GM12875 (cell line): ENCODE measurements at regions not wholly inside any gene's neighbourhood (a gene's known extent, or its start where the extent isn't known, plus 50 kb on each side); places are given as distances from the start of the nearest gene placed in this dataset.
"Not testable (repeated sequence)": the region's sequence is repeated elsewhere in the genome, so short reads cannot be mapped to it uniquely, and the experiment has no call there.

Experiments used
- H3K4me3 ChIP-seq: one replicate; pipeline ENCODE4 v1.5.1; 2011; ENCODE audit warnings: low read depth, low read length, control low read depth
- TF ChIP-seq, protein P1 (sequence below): IDR thresholded peaks from 2 replicates; pipeline ENCODE4 v1.5.1; 2011; ENCODE audit warnings: low read depth, mild to moderate bottlenecking, control low read depth, inconsistent platforms, low read length, moderate library complexity, borderline replicate concordance; ENCODE audit not compliant: insufficient read depth

DNA sequence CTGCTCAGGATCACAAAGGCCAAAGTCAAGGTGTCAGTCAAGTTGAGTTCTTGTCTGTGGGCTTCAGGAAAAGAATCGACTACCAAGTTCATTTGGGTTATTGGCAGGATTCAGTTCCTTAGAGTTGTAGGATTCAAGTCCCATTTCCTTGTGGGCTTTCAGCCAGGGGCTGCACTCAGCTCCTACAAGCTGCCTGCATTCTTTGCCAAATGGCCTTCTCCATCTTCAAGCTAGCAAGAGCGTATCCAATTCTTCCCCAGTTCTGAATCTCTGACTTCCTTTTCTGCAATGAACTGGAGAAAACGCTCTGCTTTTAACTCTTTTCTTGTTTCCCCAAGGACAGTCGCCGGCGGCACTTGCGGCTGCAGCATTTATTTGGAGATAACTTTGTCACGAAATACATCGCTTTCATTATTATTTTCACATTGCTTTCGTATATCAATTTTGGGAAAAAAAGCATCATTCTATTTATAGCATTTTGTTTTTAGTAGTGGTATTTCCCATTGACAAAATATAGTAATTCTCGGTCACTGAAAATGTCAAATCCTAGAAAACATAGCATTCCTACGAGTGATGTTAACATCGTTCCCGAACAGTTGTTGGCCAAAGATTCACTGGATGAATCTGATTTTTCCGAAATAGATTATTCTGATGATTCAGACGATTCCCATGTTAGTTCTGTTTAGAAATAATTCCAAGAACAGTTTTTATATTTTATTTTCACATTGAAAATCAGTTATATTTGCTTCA is 59.6 kb upstream of the SERPINE2 start:
- H3K4me3 ChIP-seq, result no peak overlapping the region
- TF ChIP-seq, protein P1, sequence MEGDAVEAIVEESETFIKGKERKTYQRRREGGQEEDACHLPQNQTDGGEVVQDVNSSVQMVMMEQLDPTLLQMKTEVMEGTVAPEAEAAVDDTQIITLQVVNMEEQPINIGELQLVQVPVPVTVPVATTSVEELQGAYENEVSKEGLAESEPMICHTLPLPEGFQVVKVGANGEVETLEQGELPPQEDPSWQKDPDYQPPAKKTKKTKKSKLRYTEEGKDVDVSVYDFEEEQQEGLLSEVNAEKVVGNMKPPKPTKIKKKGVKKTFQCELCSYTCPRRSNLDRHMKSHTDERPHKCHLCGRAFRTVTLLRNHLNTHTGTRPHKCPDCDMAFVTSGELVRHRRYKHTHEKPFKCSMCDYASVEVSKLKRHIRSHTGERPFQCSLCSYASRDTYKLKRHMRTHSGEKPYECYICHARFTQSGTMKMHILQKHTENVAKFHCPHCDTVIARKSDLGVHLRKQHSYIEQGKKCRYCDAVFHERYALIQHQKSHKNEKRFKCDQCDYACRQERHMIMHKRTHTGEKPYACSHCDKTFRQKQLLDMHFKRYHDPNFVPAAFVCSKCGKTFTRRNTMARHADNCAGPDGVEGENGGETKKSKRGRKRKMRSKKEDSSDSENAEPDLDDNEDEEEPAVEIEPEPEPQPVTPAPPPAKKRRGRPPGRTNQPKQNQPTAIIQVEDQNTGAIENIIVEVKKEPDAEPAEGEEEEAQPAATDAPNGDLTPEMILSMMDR, result no peak

DNA sequence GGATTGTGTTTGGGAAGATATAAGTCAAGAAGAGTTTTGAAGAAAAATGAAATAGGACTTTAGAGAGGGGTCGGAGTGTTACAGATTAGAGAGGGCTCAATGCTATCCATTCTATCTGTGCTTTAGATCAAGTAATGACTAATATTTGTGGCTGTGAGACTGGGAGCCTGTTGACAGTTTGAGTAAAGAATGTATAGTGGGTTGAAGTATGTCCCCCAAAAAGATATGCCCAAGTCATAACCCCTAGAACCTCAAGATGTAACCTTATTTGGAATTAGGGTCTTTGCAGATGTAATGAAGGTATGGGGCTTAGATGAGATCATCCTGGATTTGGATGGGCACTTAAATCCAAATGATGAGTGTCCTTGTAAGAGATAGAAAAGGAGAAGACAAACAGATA is 55.3 kb upstream of the SERPINE2 start:
- H3K4me3 ChIP-seq, result no peak overlapping the region
- TF ChIP-seq, protein P1, result no peak

DNA sequence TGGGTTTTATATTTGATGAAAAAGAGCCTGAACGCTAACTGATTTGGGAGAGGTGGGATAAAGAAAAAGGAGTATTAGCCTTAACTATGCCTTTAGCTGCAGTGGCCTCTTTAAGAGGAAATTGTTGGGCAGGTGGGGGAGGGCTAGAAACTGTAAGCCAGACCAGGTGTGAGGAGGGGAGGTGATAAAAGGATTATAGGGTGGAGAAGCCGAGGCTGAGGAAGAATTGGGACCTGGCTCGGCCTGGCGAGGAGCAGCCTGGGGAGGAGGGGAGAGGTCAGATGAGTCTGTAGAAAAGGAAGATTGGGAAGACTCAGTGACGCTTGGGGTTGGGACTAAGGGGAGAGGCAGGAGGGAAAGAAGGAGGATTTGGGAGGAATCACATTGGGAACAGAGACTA is 52.6 kb upstream of the SERPINE2 start:
- H3K4me3 ChIP-seq, result not testable (repeated sequence)

DNA sequence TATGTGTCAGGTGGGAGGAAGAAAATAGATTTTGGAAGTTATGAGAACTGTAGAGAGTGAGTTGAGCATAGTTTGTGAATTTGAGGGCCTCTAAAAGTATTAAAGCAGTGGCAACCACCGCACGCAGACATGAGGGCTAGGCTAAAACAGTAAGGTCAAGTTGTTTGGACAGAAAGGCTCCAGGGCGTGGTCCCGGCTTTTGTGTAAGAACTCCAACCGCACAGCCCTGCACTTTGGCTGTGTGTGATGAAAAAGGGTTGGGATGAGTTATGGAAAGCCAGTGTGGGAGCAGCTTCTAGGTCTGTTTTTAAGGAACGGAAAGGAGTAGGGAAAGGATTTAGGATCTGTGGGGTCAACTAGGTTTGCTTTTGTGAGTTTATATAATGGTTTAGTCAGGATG is 50.5 kb upstream of the SERPINE2 start:
- H3K4me3 ChIP-seq, result not testable (repeated sequence)
